Mesodermal cell (in vitro differentiated cells): ENCODE measurements at regions not wholly inside any gene's neighbourhood (a gene's known extent, or its start where the extent isn't known, plus 50 kb on each side); places are given as distances from the start of the nearest gene placed in this dataset.

ENCODE experiments used
- H3K27ac ChIP-seq: 2 replicates; pipeline ENCODE4 v1.7.0; 2013; ENCODE audit warnings: mild to moderate bottlenecking, low read depth, low read length, moderate library complexity; ENCODE audit not compliant: severe bottlenecking
- H3K36me3 ChIP-seq: 2 replicates; pipeline ENCODE4 v1.7.1; 2013; ENCODE audit warnings: mild to moderate bottlenecking, low read length, moderate library complexity; ENCODE audit not compliant: control insufficient read depth, insufficient read depth
- H3K4me1 ChIP-seq: one replicate; pipeline ENCODE4 v1.7.1; 2013; ENCODE audit warnings: mild to moderate bottlenecking, low read length; ENCODE audit not compliant: insufficient read depth, control insufficient read depth, poor library complexity, severe bottlenecking
- H3K4me3 ChIP-seq: 2 replicates; pipeline ENCODE4 v1.7.0; 2013; ENCODE audit warnings: low read length, control low read depth, mild to moderate bottlenecking; ENCODE audit not compliant: insufficient read depth, poor library complexity, severe bottlenecking; ENCODE audit errors: extremely low read depth
- H3K9me3 ChIP-seq: 2 replicates; pipeline ENCODE4 v1.7.1; 2013; ENCODE audit warnings: mild to moderate bottlenecking, low read length, moderate library complexity; ENCODE audit not compliant: control insufficient read depth
- WGBS, 2 experiments: methylation state at CpG; one replicate each; pipeline ENCODE4 v1.1.5; 2013; ENCODE audit warnings: missing lambda C conversion rate in 2 of 2; ENCODE audit not compliant: insufficient coverage in 2 of 2; 5-methylcytosine and 5-hydroxymethylcytosine counted together

DNA sequence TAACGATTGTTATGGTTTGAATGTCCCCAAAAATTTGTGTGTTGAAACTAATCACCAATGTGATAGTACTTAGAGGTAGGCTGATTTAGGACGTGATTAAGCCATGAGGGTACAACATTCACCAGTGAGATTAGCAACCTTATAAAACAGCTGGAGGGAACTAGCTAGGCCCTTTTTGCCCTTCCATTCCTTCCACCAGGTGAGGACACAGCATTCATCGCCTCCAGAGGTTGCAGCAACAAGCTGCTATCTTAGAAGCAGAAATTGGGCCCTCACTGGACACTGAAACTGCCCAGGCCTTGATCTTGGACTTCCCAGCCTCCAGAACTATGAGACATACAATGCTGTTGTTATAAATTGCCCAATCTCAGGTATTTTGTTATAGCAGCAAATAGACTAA lies 340.7 kb upstream of the JARID2 start:
- Histone ChIP-seq H3K36me3 (no peaks in the 10 kb centered on the region), H3K9me3 (no peaks in the 10 kb centered on the region), H3K4me3 (no peak overlapping the region), H3K4me1 (no peaks in the 10 kb centered on the region), H3K27ac (no peak overlapping the region)
- WGBS, 2 experiments = 83 to 95% methylated on average over 1 to 2 of the region's 3 CpGs

DNA sequence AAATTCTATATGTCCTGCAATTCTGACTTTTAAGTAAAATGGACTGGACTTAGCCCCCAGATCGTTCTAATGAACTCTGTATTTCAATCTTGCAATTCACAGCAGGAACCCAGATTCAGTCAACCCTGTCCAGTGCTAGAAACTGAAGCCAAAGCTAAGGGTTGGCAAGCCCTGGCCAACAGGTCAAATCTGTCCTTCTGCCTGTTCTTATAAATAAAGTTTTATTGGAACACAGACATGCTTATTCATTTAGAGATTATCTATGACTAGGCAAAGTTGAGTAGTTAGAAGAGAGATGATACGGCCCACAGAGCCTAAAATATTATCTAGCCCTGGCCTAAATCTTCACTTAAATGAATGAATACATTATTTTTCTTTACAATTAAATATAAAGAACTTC lies 339.2 kb upstream of the JARID2 start:
- H3K36me3 ChIP-seq = no peaks in the 10 kb centered on the region
- no peak overlapping the region for H3K27ac ChIP-seq
- H3K9me3 ChIP-seq = no peaks in the 10 kb centered on the region
- WGBS, 2 experiments = 100% methylated on average over 1 of the region's 2 CpGs; no CpG with 5 or more reads in 1 of the 2 experiments
- H3K4me3 ChIP-seq = no peak overlapping the region
- H3K4me1 ChIP-seq = no peaks in the 10 kb centered on the region

DNA sequence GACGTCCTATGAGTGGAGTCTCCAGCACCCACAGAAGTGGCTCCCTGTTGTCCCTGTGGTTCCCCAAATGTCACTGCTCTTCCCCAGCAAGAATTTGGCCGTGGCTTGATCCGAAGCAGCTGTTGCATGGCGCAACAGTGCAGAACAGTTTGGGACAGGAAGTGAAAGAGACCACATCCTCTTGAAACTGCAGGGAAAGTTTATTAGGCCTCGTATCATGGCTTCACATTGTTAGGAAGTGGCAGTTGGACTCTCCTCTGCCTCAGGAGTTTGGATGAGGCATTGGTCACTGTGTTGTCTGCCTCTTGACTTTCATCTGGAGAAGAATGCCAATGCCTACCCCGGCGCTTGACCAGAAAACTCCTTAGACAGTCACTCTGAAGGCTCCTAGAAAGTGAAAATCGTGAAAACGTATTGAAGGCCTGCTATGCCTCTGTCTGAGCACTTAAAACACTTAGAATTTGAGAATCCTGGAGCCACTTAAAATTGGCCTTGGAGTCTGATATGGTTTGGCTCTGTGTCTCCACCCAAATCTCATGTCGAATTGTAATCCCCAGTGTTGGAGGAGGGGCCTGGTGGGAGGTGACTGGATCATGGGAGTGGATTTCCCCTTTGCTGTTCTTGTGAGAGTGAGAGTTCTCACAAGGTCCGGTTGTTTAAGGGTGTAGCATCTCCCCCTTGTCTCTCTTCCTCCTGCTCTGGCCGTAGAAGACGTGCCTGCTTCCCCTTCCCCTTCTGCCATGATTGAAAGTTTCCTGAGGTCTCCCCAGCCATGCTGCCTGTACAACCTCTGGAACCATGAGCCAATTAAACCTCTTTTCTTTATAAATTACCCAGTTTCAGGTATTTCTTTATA lies 334.9 kb upstream of the JARID2 start:
- no peaks in the 10 kb centered on the region for H3K4me1 ChIP-seq
- no peaks in the 10 kb centered on the region for H3K36me3 ChIP-seq
- H3K4me3 ChIP-seq = no peak overlapping the region
- H3K27ac ChIP-seq = no peak overlapping the region
- WGBS, 2 experiments = 94 to 96% methylated on average over 11 to 12 of the region's 13 CpGs
- no peaks in the 10 kb centered on the region for H3K9me3 ChIP-seq

DNA sequence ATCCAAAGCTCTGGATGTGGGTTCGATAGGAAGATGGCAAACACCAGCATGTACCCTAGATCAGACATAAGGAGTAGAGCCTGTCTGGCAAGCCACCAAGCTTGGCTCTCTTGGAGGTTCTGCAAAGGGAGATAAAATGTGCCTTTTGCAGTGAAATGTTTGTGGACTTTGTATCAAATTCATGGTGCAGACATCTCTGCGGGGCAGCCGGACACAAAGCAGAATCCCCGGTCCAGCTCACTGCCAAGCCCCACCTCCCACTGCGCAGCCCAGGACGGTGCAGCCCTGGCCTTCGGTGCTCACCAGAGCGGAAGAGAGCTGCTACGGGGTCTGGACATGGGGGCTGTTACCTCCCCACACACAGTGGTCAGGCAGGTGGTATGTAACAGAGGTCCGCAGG lies 333.6 kb upstream of the JARID2 start:
- WGBS, 2 experiments = 70 to 95% methylated on average over 5 to 6 of the region's 10 CpGs
- Histone ChIP-seq H3K4me3 (no peak overlapping the region), H3K9me3 (no peaks in the 10 kb centered on the region)

DNA sequence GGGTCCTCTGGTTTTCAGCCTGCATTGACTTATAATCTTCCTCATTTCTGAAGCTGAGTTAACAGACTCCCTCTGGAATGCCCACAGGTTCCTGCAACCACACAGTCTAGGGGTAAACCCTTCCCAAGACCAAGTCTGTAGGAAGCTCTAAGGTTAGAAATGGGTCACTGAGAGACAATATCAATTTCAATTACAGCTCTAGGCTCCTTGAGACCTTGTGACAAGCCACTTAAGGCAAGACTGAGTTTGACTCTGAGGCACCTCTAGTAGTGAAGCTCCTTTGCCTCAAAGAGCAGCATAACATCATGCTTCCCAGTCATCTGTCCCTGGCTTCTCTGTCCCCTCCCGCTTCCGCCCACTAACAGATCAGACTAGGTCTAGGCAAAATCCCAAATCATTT lies 333.2 kb upstream of the JARID2 start:
- Histone ChIP-seq H3K4me1 (no peaks in the 10 kb centered on the region), H3K4me3 (no peak overlapping the region), H3K9me3 (no peaks in the 10 kb centered on the region), H3K36me3 (no peaks in the 10 kb centered on the region), H3K27ac (no peak overlapping the region)
- WGBS, 2 experiments = 96 to 100% methylated on average over 2 of the region's 2 CpGs

More for the DNA sequence above, 333.6 kb upstream of the JARID2 start:
- Histone ChIP-seq H3K36me3 (no peaks in the 10 kb centered on the region), H3K4me1 (no peaks in the 10 kb centered on the region), H3K27ac (no peak overlapping the region)

DNA sequence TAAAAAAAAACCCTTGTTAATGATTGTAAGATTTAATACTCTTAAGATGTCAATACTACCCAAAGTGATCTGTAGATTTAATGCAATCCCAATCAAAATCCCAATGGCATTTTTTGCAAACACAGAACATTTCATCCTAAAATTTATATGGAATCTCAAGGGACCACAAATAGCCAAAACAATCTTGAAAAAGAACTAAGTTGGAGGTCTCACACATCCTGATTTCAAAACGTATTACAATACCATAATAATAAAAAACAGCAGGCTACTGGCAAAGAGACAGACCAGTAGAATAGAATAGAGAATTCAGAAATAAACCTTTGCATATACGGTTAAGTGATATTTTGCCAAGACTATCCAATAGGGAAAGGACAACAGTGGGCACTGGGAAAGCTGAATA lies 331.9 kb upstream of the JARID2 start:
- Histone ChIP-seq H3K4me1 (no peaks in the 10 kb centered on the region), H3K9me3 (no peaks in the 10 kb centered on the region), H3K4me3 (no peak overlapping the region), H3K36me3 (no peaks in the 10 kb centered on the region), H3K27ac (no peak overlapping the region)
- WGBS, 2 experiments = 100% methylated on average over 1 of the region's 2 CpGs; no CpG with 5 or more reads in 1 of the 2 experiments

DNA sequence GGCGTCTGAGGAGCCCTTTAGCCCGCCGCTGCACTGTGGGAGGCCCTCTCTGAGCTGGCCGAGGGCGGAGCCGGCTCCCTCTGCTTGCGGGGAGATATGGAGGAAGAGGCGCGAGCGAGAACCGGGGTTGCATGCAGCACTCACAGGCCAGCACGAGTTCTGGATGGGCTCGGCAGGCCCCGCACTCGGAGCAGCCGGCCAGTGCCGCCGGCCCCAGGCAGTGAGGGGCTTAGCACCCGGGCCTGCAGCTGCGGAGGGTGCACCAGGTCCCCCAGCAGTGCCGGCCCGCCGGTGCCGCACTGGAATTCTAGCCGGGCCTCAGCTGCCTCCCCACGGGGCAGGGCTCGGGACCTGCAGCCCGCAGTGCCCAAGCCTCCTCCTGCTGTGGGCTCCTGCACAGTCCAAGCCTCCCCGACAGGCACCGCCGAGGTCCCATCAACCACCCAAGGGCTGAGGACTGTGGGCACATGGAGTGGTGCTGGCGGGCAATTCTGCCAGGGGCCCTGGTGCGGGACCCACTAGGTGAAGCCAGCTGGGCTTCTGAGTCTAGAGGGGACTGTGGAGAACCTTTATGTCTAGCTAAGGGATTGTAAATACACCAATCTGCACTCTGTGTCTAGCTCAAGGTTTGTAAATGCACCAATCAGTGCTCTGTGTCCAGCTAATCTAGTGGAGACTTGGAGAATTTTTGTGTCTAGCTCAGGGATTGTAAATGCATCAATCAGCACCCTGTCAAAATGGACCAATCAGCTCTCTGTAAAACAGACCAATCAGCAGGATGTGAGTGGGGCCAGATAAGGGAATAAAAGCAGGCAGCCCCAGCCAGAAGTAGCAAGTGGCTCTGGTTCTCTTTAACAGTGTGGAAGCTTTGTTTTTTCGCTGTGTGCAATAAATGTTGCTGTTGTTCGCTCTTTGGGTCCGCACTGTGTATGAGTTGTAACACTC lies 329.7 kb upstream of the JARID2 start:
- Histone ChIP-seq H3K4me3 (no peak overlapping the region), H3K4me1 (no peaks in the 10 kb centered on the region), H3K27ac (no peak overlapping the region), H3K36me3 (no peaks in the 10 kb centered on the region), H3K9me3 (no peaks in the 10 kb centered on the region)
- WGBS, 2 experiments = 93 to 98% methylated on average over 26 to 33 of the region's 36 CpGs

DNA sequence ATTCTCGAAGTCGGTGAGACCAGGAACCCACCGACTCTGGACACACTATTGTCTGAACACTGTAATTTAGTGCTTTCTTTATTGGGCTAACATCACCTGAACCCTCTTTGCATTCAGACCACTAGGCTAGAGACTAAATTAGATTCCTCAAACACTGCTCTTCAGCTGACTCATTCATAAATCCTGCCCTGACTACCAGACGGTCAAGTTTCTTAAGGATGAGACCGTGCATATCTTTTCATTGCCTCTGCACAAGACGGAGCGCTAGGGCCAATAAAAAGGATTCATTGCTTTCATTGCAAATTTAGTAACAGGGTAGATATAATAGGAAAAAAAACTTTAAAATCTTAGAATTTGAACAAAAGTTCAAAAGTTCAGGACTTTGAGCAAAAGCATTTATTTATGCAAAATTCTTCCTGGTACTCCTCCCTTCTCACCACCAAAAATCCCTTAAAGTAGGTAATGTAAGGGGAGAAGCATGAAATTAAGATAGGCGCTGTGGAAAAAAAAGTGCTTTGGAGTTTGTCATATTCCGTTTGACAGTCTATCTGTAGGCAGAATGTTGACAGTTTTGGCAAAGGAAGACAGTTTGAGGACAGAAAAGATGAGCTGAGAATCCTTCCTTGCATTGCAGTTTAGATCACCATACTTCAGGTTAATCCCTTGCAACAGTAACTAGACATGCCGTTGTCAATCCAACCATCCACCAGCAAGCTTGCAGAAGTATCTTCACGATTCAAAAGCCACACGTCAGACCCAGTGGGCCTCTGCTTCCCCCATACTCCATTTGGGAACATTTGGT lies 328.6 kb upstream of the JARID2 start:
- Histone ChIP-seq H3K4me3 (no peak overlapping the region), H3K4me1 (no peaks in the 10 kb centered on the region), H3K36me3 (no peaks in the 10 kb centered on the region), H3K27ac (no peak overlapping the region), H3K9me3 (no peaks in the 10 kb centered on the region)
- WGBS, 2 experiments = 80 to 82% methylated on average over 6 to 9 of the region's 12 CpGs

DNA sequence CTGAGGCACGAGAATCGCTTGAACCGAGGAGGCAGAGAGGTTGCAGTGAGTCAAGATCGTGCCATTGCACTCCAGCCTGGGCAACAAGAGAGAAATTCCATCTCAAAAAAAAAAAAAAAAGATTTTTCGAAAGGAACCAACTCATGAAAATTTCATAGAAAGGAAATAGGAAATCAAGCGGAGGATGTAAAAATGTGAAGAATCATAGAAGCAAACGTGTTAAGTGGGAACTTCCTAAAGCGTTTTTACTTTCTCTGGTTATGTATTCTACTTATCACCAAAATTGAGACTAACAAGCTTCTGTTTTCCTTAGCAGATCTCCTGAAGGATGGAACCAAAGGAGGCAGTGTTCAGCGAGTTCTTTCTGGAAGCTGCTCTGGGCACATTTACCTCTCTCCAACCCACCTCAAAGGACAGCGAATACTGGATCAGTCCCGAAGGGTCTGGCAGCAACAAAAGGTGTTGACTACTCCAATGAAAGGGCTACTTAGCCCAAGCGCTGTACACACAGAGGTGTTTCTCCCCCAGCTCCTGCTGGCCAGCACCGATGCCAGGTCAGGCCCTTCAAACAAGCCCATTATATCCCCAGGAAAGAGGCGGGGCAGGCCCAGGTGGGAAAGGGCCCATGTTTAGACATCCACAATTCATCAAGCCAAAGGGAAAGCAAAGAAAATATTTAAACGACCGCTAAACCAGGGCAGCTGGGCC lies 327.5 kb upstream of the JARID2 start:
- Histone ChIP-seq H3K4me3 (no peak overlapping the region), H3K27ac (no peak overlapping the region), H3K9me3 (no peaks in the 10 kb centered on the region), H3K4me1 (no peaks in the 10 kb centered on the region), H3K36me3 (no peaks in the 10 kb centered on the region)
- WGBS, 2 experiments = 94 to 95% methylated on average over 9 of the region's 16 CpGs
